ENCODE measurements at regions not wholly inside any gene's neighbourhood (a gene's known extent, or its start where the extent isn't known, plus 50 kb on each side); places are given as distances from the start of the nearest gene placed in this dataset.

DNA sequence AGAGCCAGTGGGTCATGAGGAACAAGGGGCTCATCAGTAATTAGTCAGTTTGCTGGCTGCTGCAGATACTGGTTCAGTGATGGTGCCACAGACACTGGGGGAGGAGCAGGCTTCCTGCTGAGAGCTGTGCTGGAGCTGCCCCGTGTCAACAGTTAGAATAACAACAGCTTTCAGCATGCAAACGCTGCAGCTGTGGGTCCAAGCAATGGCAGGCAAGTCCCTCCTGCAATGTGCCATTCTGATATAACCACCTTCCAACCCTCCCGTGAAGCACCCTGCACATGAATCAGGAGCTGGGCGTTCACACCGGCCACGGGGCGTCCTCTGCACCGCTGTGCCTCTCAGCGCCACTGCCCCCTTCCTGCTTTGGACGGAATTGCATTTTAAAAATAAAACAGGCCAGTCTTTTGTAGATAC lies 258.4 kb upstream of the SFSWAP start:
- DNase-seq (ENCODE audit: low spot score): peak; percentile 26
- intact Hi-C loops (cut with micrococcal nuclease; ENCODE audit: unreplicated experiment): no loop called here
- ChIA-PET CTCF (interaction anchor here (0.6 kb wide), 1 partner anchor 91 kb away, joined by 4 read pairs; no protein-coding TSS in a partner anchor), POLR2A (ENCODE audit: low non-redundant PET) (no interaction called here)
- Histone ChIP-seq H3K27ac (ENCODE audit: low read depth, low read length, poor library complexity, severe bottlenecking) (no peak overlapping the region), H3K4me1 (ENCODE audit: insufficient read depth, low read length, poor library complexity, severe bottlenecking) (no peaks in the 10 kb centered on the region), H3K9me3 (ENCODE audit: low read depth, low read length, poor library complexity, severe bottlenecking) (peaks cover 4% of the 10 kb centered on the region), H3K36me3 (ENCODE audit: insufficient read depth, low read length, poor library complexity, severe bottlenecking) (no peaks in the 10 kb centered on the region), H3K27me3 (replicated peaks; ENCODE audit: insufficient read depth, low read depth, low read length, poor library complexity) (peaks cover 8% of the 10 kb centered on the region), H3K4me3 (ENCODE audit: low read depth, low read length, poor library complexity, severe bottlenecking) (no peak overlapping the region)
- TF ChIP-seq, protein P1, sequence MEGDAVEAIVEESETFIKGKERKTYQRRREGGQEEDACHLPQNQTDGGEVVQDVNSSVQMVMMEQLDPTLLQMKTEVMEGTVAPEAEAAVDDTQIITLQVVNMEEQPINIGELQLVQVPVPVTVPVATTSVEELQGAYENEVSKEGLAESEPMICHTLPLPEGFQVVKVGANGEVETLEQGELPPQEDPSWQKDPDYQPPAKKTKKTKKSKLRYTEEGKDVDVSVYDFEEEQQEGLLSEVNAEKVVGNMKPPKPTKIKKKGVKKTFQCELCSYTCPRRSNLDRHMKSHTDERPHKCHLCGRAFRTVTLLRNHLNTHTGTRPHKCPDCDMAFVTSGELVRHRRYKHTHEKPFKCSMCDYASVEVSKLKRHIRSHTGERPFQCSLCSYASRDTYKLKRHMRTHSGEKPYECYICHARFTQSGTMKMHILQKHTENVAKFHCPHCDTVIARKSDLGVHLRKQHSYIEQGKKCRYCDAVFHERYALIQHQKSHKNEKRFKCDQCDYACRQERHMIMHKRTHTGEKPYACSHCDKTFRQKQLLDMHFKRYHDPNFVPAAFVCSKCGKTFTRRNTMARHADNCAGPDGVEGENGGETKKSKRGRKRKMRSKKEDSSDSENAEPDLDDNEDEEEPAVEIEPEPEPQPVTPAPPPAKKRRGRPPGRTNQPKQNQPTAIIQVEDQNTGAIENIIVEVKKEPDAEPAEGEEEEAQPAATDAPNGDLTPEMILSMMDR (conservative IDR thresholded peaks at IDR 0.05; ENCODE audit: low read depth, low read length): peak; percentile 61
- TF ChIP-seq EZH2 (IDR thresholded peaks at IDR 0.05; ENCODE audit: borderline replicate concordance, low read depth, low read length, poor library complexity, severe bottlenecking): no peak
- no TSS peak for BruUV-seq (replicated peaks)

DNA sequence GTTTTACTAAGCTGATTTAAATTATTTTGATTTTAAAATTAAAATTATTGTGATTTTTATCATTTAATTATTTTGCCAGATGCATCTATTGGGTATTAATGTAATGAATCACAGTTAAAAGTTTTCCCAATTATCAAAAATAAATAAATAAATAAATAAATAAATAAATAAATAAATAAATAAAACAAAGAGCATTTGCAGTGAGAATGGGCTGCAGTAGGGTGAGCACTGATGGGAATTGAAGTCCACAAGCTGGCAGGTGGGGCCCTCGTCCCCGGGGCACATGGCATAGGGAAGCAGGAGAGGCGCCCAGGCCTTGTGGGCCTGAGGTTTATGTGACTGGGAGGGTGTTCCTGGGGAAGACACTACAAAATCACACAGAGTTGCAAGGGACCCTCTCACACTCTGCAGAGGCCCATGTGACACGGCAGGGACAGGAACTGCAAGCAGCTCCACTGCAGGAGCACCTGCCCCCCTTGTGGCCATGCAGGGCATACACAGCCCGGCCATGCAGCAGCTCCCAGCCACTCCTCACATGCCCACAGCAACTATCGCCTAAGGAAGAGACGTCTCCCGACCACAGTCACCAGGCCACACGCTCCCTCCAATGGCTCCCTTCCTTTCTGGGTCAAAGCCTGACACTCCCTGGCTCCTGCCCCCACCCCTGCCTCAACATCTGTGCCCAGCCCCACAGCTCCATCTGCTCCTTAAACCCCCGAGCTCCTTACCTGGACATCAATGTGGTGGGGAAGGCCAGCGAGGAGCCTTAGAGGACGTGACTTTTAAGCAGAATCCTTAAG lies 256.3 kb upstream of the SFSWAP start:
- ChIA-PET CTCF (interaction anchor here (0.7 to 1.1 kb wide), 2 partner anchors 295 to 350 kb away, joined by 5 to 6 read pairs; no protein-coding TSS in a partner anchor), POLR2A (ENCODE audit: low non-redundant PET) (no interaction called here)
- peaks cover 4% of the 10 kb centered on the region for H3K9me3 ChIP-seq (ENCODE audit: low read depth, low read length, poor library complexity, severe bottlenecking)
- no TSS peak for BruUV-seq (replicated peaks)
- peaks cover 22% of the 10 kb centered on the region for H3K27me3 ChIP-seq (replicated peaks; ENCODE audit: insufficient read depth, low read depth, low read length, poor library complexity)
- no peaks in the 10 kb centered on the region for H3K36me3 ChIP-seq (ENCODE audit: insufficient read depth, low read length, poor library complexity, severe bottlenecking)
- TF ChIP-seq, protein P1 (conservative IDR thresholded peaks at IDR 0.05; ENCODE audit: low read depth, low read length): peak; percentile 69
- TF ChIP-seq EZH2 (IDR thresholded peaks at IDR 0.05; ENCODE audit: borderline replicate concordance, low read depth, low read length, poor library complexity, severe bottlenecking): no peak
- no peaks in the 10 kb centered on the region for H3K4me1 ChIP-seq (ENCODE audit: insufficient read depth, low read length, poor library complexity, severe bottlenecking)
- no peak overlapping the region for H3K27ac ChIP-seq (ENCODE audit: low read depth, low read length, poor library complexity, severe bottlenecking)
- DNase-seq (ENCODE audit: low spot score): peak; percentile 75
- intact Hi-C loops (cut with micrococcal nuclease; ENCODE audit: unreplicated experiment): no loop called here
- H3K4me3 ChIP-seq (ENCODE audit: low read depth, low read length, poor library complexity, severe bottlenecking): no peak overlapping the region

DNA sequence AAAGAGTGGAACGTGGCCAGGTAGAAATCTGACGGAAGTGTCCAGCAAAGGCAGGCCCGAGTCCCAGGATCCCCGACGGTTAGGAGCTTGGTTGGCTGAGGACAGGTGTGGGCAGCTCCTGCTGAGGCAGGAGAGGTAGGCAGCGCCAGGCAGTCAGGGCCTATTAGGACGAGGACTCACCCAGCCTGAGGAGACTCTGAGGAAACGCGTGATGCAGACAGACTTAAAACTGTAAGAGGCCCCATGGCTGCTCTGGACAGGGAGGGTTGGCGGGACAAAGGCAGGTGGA lies 255.7 kb upstream of the SFSWAP start:
- Histone ChIP-seq H3K27ac (ENCODE audit: low read depth, low read length, poor library complexity, severe bottlenecking) (no peak overlapping the region), H3K4me3 (ENCODE audit: low read depth, low read length, poor library complexity, severe bottlenecking) (no peak overlapping the region), H3K27me3 (replicated peaks; ENCODE audit: insufficient read depth, low read depth, low read length, poor library complexity) (peaks cover 28% of the 10 kb centered on the region), H3K36me3 (ENCODE audit: insufficient read depth, low read length, poor library complexity, severe bottlenecking) (no peaks in the 10 kb centered on the region), H3K9me3 (ENCODE audit: low read depth, low read length, poor library complexity, severe bottlenecking) (peaks cover 4% of the 10 kb centered on the region), H3K4me1 (ENCODE audit: insufficient read depth, low read length, poor library complexity, severe bottlenecking) (no peaks in the 10 kb centered on the region)
- no peak for DNase-seq (ENCODE audit: low spot score)
- CTCF ChIA-PET: interaction anchor here (1.1 kb wide), 1 partner anchor 350 kb away, joined by 6 read pairs; no protein-coding TSS in a partner anchor
- intact Hi-C loops (cut with micrococcal nuclease; ENCODE audit: unreplicated experiment): no loop called here
- no TSS peak for BruUV-seq (replicated peaks)
- no peak for TF ChIP-seq EZH2 (IDR thresholded peaks at IDR 0.05; ENCODE audit: borderline replicate concordance, low read depth, low read length, poor library complexity, severe bottlenecking)
- TF ChIP-seq, protein P1 (conservative IDR thresholded peaks at IDR 0.05; ENCODE audit: low read depth, low read length): no peak
- POLR2A ChIA-PET (ENCODE audit: low non-redundant PET): no interaction called here
